SK-N-SH (cell line): ENCODE measurements at regions not wholly inside any gene's neighbourhood (a gene's known extent, or its start where the extent isn't known, plus 50 kb on each side); places are given as distances from the start of the nearest gene placed in this dataset.

ENCODE experiments used
- CTCF ChIP-seq: fragments of 200-600 bp; sonication (generic); IDR thresholded peaks from 2 replicates; pipeline ENCODE4 v1.6.1; 2017; ENCODE audit warnings: antibody characterized with exemption, mild to moderate bottlenecking, moderate library complexity
- EP300 ChIP-seq, 2 experiments: IDR thresholded peaks; 2 replicates each; pipeline versions ENCODE4 v1.4.0 to v1.6.1; 2012; ENCODE audit warnings: borderline replicate concordance in 1 of 2, low read depth in 1 of 2, low read length in 1 of 2
- EZH2phosphoT487 ChIP-seq: fragments of 200-600 bp; sonication (generic); IDR thresholded peaks from 2 replicates; pipeline ENCODE4 v1.6.1; 2017; ENCODE audit warnings: low read depth, mixed run types, mild to moderate bottlenecking, antibody characterized with exemption, moderate library complexity, borderline replicate concordance
- FOSL2 ChIP-seq: IDR thresholded peaks from 2 replicates; pipeline ENCODE4 v1.4.0; 2012; ENCODE audit warnings: low read depth, mild to moderate bottlenecking, moderate library complexity, borderline replicate concordance
- MAX ChIP-seq: IDR thresholded peaks from 2 replicates; pipeline ENCODE4 v1.4.0; 2012; ENCODE audit warnings: low read depth
- MEF2A ChIP-seq: IDR thresholded peaks from 2 replicates; pipeline ENCODE4 v1.4.0; 2012; ENCODE audit warnings: low read depth, borderline replicate concordance
- NFIC ChIP-seq: IDR thresholded peaks from 2 replicates; pipeline ENCODE4 v1.4.0; 2012; ENCODE audit warnings: borderline replicate concordance
- PBX3 ChIP-seq: IDR thresholded peaks from 2 replicates; pipeline ENCODE4; 2012
- POLR2AphosphoS5 ChIP-seq: IDR thresholded peaks from 2 replicates; pipeline ENCODE4 v1.6.1; 2012; ENCODE audit warnings: low read depth, low read length
- RAD21 ChIP-seq: IDR thresholded peaks from 2 replicates; pipeline ENCODE4 v1.6.1; 2012; ENCODE audit warnings: mild to moderate bottlenecking, low read length
- RCOR1 ChIP-seq: fragments of 150-350 bp; IDR thresholded peaks from 2 replicates; pipeline ENCODE4 v1.6.1; 2017; ENCODE audit warnings: antibody characterized with exemption, low read length
- SIN3A ChIP-seq: IDR thresholded peaks from 2 replicates; pipeline ENCODE4 v1.6.1; 2012; ENCODE audit warnings: low read depth, mild to moderate bottlenecking, low read length, moderate library complexity, borderline replicate concordance
- TEAD4 ChIP-seq: IDR thresholded peaks from 2 replicates; pipeline ENCODE4 v1.4.0; 2012; ENCODE audit warnings: mild to moderate bottlenecking, borderline replicate concordance; ENCODE audit not compliant: insufficient read depth
- YY1 ChIP-seq: IDR thresholded peaks from 2 replicates; pipeline ENCODE4 v1.4.0; 2012; ENCODE audit warnings: low read depth, mild to moderate bottlenecking

- TF ChIP-seq NFIC (no peak), YY1 (no peak), EP300 (IDR thresholded peaks at IDR 0.05; ENCODE audit: borderline replicate concordance in 1 of 2, low read depth in 1 of 2, low read length in 1 of 2) (no peak), CTCF (no peak), PBX3 (no peak), MEF2A (no peak), MAX (no peak), RAD21 (no peak), EZH2phosphoT487 (no peak), POLR2AphosphoS5 (no peak), SIN3A (no peak), FOSL2 (no peak), TEAD4 (no peak), RCOR1 (no peak)
Observed at GRCh38 chr6:73885393-73885792, 189.4 kb downstream of the CD109 start.
